GM19025 (cell line): ENCODE measurements at regions not wholly inside any gene's neighbourhood (a gene's known extent, or its start where the extent isn't known, plus 50 kb on each side); places are given as distances from the start of the nearest gene placed in this dataset.
"Not testable (repeated sequence)": the region's sequence is repeated elsewhere in the genome, so short reads cannot be mapped to it uniquely, and the experiment has no call there.

Source experiments
- ATAC-seq: cut with Tn5 transposase; IDR thresholded peaks from one replicate; pipeline ENCODE4 v1.9.1; 2021; ENCODE audit warnings: mild to moderate bottlenecking, low read depth, moderate library complexity; ENCODE audit not compliant: unreplicated experiment

DNA sequence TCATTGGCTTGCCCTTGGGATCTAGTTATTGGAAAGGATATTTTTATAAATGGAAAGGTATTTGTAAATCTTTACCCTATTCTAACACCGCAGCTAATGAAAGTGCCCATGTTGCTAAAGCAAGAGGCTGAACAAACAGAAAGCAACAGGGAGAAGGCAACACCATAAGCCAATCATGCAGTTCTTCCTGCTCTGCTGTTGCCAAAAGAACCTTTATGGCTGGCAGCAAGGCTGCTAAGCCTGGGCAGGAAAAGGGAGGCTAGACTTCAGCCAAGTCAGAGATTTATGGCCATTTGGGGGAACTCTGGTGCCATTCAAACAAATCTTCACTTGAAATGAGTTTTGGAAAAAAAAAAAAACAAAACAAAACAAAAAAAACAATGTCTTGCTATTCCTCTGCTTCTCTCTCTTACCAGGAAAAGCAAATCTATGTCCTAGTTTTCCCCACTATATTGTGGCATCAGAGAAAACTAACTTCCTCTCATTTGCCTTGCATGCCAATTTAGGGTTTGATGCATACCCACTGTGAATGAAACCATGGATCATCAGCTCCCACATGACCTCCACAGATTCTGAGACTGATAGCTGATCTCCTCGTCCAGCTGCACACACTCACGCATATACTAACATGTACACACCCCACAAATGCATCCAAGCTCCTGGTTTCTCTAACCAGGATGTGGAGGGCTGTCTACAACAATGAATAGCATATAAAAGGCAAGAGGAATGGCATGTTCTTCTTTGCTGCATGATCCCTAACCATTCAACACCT, 179.3 kb downstream of the C1D start:
- ATAC-seq: no peak

DNA sequence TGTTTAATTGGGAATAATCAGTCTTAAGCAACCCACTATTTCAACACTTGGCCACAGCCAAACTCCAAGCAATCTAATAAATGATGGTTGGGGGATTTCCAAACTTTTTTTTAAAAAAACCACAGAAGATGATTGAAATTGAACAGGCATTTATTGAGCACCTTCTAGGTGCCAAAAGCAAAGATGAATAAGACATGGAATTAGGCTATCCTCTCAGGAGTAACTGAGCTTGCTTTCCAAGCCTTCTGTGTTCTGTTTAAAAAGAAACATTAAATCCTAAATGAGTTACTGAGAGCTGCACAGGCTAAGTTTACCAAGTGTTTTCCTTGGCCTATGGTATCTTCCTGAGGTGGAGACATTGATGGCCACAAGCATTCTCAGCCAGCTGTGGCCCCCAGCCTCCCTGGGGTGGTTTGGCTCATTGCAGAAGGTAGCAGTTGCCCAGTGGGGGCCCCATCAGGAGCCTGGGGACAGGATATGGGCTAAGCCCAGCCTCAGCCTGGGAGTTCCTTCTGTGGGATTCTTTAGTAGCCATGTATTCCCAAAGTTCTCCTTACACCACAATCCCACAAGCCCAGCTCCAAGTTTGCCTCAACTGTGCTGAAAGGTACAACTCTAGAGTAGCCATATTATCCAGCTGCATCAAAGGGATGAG, 174.3 kb downstream of the C1D start:
- ATAC-seq: no peak

DNA sequence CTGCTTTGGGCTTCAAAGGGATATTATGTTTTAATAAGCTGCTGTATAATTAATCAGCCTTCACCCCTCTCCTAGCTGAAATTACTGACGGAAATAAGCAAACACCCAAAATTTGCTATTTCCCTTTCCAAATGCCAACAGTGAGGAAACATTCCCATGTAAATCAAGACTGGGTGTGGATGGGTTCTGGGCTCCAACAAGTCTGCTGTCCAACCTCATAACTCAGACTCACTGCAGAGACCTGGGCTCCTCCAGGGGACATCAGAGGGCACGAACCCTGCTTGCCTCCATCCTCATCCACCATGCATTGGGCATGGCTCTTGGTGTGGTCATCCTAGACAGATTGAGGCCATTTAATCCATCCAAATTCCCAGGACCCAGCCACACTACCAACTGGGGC, 173.7 kb downstream of the C1D start:
- no peak for ATAC-seq

DNA sequence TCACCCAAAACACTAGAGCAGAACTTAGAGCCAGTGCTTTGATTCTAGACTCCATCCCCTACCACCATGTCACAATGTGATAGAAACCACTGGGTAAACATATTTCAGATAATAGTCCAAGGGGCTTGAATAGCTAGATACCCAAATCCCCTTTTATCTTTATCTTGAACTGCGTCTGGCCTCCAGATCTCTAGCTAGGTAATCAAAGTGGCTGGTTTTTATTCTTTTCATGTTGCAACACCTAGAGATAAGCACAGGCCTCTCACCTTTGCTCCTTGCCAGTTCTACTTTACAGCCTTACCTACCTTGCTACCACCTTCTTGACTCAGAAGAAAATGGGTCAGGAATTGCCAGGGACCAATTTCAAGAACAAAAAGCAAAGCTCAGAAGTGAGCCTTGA, 171.2 kb downstream of the C1D start:
- no peak for ATAC-seq

DNA sequence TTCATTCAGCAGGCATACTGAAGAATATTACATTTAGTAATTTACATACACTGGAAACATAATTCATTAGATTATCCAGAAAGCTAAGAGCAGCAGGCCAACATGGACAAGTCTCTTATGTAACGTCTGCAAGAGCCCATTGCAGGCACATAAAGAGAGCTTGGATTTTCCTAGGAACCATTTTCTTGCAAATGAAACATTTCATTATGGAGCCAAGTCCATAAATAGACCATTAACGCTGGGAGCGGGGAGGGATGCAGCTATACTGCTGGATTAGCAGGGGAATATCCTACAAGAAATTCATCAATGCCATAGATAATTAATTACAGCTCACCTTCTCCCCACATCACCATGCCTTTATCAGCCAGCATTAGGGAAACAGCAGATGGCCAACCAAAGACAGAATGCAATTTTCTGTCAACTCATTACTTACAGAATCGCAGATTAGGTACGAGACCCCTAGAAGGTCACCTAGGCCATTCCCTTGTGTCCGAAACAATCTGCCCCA, 170.4 kb downstream of the C1D start:
- no peak for ATAC-seq

DNA sequence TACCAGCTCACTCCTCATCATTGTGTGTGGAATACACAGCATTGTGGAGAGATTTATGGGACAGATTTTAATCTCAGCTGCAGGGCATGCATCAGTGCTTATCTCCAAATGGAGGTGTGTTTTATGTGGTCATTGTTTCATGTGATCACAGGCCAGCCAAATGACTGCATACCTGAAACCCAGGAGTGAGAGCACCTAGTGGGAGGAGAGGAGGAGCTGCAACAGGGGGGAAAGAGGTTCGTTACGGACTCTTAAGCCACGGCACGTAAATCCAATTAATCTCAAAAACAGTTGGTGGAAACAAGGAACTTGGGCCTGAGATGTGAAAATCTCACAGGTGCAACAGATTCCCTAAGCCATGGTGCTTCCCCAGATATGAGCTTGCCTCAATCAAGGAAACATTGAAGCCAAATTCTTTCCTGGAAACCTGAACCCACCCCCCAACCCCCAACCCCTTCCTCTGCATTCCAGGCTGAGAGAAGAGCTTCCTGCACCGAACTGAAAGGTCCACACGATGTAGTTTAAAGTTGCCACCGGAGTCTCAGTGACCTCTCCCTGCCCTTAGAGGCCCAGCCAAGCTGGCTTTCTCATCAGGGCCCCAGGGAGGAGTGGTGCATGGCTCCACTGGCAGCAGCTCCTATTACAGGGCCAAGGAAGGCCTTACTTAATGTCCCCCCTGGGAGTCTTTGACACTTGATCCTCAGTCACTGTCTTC, 167.4 kb downstream of the C1D start:
- ATAC-seq: no peak

DNA sequence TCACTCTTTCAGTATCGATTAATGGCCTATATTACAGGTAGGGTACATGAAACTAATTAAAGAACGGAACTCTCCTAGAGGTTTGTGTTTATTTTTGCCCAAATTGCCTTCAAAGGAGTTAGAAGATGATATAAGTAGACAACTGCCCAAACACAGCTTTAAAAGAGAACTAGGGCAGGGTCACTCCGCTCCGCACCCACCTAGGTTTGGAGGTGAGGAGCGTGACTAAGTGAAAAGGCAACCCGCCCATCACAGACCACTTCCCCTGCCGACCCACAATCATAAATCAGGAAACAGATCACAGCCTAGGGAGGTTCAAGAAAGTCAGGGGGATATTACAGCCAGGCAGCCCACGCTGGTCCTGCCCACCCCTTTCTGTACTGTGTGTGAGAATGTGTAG, 166.7 kb downstream of the C1D start:
- no peak for ATAC-seq

DNA sequence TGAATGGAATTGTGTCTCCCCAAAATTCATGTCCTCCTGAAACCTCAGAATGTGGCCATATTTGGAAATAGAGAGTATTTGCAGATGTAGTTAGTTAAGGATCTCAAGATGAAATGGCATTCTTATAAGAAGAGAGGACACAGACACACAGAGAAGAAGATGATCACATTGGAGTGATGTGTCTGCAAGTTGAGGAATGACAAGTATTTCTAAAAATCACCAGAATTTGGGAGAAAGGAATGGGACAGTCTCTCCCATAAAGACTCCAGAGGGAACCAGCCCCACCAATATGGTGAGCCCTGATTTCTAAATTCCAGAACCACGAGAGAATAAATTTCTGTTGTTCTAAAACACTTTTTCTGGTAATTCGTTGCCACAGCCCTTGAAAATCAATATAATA, 166.3 kb downstream of the C1D start:
- no peak for ATAC-seq

DNA sequence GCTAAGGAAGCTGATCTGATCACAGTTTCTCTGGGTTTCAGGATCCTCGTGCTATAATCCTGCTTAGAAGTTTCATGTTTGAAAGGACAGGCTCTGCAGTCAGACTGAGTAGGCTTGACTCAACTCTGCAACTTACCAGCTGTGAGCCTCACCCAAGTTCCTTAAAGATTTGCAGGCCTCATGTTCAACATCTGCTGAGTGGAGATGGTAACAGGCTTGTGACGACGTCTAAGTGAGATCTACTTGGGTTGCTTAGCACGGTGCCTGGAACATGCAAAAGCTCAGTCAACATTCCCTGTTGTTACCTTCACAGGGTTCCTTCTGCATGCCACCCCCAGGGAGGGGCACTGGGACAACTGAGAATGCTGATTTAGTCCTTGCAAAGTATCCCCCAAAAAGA, 164.2 kb downstream of the C1D start:
- ATAC-seq: no peak

DNA sequence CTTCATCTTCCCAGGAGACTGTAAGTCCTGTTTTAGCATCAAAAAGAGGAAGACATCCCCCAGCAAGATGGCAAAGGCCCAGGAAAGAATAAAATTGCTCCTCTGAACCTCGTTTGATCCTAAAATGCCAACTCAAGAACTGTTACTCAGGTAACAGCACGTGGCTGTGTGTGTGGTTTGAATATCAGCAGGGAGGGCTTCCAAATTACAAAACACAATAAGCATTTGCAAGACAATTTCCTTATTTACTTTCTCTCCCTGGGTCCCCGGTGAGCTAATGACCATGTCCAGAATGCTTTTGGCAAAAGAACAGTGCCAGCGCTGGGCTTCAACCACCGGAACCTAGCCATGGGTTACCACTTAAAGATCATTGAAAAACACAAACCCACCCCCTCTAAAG, 163.6 kb downstream of the C1D start:
- no peak for ATAC-seq

DNA sequence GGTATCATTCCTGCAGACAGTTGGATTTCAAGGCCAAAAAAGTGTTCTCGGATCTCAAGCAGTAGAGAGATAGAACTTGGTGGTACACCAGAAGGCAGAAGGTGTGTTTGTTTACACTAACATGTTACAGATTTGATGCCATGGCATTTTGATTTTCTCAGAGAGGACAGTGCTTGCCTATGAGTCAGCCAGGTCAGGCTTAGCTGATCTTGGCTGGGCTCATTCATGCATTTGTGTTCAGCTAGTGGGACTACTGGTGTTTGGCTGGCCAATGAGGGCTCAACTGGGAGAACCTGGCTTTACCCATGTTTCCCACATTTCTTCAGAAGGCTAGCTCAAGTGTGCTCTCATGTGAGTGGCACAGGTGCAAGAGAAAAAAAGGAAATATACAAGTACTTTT, 162.0 kb downstream of the C1D start:
- ATAC-seq: no peak

DNA sequence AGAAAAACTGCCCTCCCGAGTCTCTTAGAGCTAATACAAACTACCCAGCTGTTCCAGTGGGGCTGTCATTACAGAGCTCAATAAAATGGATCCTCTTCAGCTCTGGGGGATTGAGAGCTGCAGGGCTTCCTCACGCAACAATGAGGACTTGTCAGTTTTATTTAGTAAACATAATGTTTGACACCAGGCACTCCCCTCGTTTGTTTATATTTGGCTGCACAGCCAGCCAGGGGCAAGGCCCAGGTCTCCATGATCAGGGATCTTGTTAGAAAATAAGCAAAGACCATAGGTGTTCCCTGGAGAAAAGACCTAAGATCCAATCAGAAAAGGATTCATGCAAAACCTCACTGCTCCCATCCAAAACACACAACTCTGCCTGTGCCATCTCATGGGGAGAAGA, 158.2 kb downstream of the C1D start:
- ATAC-seq: no peak

DNA sequence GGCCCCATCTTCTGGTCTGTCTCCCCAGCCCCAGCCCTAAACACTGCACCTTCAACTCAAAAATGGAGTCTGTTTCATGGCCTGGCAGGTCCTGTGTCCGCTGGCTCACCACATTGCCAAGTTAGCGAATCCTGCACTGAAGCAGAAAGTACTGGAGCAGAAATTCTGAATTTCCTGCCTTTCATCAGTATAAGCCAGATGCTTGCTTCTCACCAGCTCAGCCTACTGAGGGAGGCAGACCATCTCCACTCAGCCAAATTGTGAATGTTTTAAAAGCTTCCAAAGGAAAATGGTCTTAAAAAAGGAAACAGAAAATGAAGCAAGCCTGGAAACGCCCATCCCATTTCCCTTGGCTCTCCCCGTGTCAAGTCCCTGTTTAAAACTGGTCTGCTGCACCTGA, 157.8 kb downstream of the C1D start:
- ATAC-seq: no peak

DNA sequence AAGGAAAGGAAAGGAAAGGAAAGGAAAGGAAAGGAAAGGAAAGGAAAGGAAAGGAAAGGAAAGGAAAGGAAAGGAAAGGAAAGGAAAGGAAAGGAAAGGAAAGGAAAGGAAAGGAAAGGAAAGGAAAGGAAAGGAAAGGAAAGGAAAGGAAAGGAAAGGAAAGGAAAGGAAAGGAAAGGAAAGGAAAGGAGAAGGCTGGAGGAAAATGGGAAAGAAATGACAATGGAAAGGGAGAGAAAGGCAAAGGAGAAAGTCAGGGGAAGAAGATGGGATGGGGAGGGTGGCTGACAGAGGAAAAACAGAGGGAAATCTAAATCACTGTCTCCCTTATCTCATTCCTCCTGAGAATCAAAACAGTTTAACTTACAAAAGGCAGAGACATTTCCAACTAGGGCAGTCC, 156.3 kb downstream of the C1D start:
- ATAC-seq: not testable (repeated sequence)

DNA sequence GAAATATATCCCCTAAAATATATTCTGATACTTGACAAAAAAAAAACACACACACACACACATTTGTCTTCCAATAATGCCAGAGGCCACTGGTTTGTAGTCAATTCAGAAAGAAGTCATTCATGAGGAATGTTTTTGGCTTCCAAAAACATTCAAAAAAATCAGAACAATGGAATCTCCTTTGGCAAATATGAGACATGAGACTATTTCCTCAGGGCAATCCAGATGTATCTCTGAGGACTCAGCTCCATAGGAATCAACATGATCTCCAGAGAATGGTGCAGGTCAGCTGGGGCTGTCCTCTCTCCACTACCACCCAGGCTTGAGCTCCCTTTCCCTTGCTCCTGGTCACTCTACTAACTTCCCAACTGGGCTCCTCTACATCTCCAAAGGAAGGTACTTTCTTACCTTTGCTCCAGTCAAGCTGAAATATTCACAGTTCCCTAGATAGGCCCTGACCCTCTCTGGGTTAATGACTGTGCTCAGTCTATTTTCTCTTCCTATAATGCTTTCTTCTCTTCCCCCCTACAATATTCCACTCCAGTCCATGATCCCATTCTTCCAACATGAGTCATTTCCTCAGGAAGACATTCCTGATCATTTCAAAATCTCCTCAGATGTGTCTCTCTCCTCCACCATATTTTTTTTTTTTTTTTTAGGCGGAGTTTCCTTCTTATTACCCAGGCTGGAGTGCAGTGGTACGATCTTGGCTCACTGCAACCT, 145.3 kb downstream of the C1D start:
- no peak for ATAC-seq

DNA sequence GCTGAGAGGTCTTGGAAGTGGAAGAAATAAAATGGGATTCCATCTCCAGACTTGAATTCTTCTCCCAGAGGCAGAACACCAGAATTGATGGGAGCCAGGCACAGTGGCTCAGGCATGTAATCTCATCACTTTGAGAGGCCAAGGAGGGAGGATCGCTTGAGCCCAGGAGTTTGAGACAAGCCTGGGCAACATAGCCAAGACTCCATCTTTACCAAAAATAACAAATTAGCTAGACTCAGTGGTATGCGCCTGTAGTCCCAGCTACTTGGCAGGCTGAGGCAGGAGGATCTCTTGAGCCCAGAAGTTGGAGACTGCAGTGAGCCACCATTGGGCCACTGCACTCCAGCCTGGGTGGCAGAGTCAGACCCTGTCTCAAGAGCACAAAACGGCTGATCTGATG, 144.3 kb downstream of the C1D start:
- no peak for ATAC-seq

DNA sequence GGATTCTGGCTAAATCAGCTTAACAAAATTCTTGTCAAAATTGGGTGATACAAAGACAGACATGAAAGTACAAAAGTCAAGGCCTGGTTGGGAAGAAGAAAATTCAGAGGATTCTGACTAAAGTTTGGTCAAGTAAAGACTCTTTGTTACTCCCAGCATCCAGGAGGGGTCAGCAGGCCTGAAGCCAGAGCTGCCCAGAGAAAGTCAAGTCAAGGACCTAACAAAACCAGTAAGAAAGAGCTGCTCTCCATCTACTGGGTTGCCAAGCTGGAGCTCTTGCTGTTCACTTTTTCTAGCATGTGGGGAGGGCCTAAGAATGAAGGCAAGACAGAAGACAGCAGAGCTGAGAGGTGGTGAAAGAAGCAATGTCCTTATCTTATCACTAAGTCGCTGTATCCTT, 143.3 kb downstream of the C1D start:
- ATAC-seq: no peak

DNA sequence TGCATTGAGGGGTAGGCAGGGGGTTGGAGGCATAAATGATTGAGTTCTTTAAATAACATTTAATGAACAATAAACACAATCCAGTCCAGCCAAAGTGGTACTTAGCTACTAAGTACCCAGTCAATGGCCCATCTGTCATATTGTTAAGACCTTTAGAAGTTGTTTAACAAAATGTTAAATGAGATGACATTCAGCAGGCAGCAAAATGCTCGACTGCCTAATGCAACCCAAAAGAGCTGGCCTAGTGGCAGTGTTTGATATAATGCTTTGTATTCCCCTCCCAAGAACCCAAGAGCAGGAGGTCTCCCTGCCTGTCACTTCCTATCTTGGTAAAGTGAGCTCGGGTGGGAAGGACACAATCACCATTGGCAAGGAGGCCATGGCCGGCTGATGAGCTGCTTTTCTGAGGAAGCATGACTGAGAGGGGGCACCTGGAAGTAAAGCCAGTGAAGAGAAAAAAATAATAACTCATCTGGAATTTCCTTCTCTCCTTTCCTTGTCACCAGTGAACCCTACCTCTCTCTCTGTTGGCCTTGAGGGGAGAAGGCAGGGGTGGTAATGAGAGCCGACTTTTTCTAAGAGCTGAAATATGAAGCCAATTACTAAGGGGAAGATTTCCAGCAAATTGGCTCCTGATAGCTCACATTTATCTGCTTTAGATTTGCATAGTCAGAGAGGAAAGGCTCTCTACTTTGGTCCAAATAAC, 140.6 kb downstream of the C1D start:
- no peak for ATAC-seq

DNA sequence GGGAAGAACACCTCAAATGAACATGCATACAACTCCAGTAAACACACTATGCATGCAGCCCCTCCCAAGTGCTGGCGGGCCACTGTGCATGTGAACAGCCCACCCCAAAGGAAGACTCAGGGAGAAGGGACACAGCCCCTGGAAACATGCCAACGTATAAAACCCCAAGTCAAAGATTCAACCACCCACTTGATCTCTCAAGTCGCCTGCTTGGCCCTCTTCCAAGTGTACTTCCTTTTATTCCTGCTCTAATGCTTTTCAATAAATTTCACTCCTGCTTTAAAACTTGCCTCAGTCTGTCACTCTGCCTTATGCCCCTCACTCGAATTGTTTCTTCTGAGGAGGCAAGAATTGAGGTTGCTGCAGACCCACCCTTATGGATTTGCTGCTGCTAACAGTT, 139.1 kb downstream of the C1D start:
- ATAC-seq: no peak

DNA sequence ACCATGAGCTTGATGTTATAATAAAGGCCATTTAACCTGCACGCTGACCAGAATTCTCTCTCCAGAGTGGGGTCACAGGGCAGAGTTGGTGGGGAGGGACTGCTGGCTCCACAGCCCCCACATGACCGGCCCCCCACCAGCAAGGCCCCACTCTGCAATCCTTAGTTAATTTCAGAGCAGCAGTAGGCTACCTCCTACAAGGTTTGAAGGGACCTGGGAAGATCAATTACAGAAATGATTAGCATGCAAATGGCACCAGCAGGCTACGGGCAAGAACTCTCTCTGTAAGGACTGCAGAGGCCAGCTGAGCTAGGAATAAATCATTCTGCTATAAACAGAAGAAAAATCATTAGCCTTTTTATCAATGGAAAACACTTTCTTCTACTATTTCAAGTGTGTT, 135.3 kb downstream of the C1D start:
- no peak for ATAC-seq
